GM21737 (cell line): ENCODE measurements at regions not wholly inside any gene's neighbourhood (a gene's known extent, or its start where the extent isn't known, plus 50 kb on each side); places are given as distances from the start of the nearest gene placed in this dataset.

Source experiments
- ATAC-seq: cut with Tn5 transposase; IDR thresholded peaks from one replicate; pipeline ENCODE4 v1.9.1; 2021; ENCODE audit warnings: mild to moderate bottlenecking, moderate library complexity; ENCODE audit not compliant: unreplicated experiment

- ATAC-seq, result no peak
Observed at GRCh38 chr2:60067006-60067405, 486.4 kb downstream of the BCL11A start.

DNA sequence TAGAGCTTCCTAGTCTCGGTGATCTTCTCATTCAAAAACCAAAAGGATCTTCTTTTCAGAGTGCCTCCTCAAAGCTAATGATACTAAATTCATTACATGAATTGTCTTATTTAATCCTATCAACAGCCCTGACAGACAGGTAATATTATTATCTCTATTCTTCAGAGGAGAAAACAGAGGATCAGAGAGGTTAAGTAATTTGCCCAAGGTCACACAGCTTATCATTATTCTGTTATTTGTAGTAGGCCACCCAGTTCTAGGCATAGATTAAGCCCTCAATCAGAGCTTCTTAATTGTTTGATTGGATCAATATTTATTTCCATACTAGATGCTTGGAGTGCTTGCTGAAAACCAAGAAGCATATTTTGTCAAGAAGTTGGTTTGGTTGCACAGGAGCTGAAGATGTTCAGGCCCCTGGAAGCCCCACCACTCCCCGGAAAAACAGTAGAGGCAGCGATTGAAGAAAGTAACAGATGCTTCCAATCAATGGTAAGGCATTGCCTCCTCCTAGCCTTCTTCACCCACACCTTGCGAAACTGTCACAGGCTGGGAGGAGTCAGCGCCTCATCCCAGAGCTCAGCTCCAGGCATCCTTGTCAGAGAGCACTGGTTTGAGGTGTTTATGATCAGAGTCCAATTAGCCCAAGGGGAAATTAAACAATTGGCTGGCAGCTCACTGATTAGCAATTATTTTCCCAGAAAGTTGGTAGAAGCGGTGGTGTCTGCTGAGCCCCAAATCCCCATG lies 487.2 kb downstream of the BCL11A start:
- ATAC-seq, result no peak

DNA sequence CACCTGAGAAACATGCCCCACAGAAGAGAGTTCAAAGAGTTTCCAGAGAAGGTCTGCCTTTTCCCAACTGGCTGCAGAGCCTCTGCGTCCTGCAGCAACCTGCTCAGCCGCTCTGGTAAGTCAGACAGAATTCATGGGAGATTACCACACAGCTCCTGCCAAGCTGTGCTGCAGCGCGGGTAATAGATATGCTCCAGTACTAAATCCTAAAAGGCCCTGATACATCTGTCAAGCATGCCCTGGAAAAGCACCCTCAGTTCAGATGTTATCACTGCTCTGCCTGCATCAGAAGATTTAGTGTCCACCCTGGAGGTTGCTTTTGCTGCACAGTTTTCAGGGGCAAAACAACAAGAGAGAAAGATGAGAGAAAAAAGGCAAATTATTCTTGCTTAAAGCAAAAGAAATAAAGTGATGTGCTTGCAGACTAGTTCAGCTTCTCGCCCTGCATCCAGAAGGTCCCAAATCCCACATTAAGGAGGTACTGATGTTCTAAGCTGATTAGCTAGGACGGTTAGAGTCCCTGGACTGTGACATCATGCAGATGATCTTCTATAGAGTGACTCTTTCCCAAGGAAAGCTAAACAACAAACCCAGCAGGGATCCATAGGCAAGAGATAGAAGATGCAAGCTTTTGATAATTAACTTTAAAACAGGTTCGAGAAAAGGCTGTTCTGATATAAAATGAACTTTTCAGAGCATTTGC lies 488.6 kb downstream of the BCL11A start:
- no peak for ATAC-seq

- ATAC-seq, result no peak
Observed at GRCh38 chr2:60058781-60059180, 494.7 kb downstream of the BCL11A start.

DNA sequence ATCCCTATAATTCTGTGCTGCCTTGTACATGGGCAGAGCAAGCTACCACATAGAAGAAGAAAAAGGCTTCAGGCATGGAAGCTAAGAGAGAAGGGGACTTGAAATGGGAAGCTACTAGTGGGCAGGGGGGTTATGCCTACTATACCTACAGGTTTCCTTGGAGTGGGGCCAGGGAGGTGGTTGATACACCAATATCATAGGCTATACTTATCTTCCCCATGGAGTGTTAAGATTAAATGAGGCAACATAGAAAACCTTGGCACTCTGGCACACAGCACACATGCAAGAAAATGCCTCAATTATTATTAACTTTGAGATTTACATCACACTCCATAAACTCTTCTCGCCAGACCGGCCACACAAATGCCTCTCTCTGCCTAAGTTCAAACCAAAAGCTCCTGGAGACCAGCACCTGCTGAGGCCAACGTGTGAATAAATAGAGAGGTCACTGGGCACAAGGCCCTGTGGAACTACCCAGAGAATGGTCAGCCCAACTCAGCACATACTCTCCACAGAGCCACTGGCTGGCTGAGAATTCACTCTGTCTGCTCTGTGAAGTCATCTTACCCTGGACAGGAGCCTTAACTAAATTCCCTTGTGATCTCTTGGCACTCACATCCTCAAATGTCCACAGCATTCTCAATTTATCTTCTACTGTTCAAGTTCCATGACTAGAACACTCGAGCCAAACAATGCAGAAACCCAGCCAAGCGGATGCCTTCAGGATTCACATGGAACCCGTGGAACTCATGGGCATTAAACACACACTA lies 498.7 kb downstream of the BCL11A start:
- ATAC-seq, result no peak

DNA sequence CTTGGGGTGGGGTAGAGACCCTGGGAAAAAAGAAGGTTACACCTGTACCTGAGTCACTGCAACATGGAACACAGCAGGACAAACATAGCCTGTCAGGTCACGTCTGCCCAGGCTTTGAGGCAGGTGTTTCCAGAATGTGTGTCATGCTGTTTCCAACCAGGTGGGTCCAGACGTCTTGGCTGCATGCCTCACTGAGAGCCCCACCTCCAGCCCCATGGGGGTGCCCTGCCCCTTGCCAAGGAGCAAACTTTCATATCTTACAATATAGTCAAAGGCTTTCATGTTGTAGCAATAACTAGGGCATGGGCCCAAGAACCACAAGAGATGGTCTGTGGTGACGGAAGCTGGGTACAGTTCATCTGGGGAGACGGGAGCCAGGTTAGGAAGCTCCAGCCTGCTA lies 499.7 kb downstream of the BCL11A start:
- ATAC-seq, result no peak

GRCh38 chr2:60052601-60053000 lies 500.9 kb downstream of the BCL11A start:
- no peak for ATAC-seq

- no peak for ATAC-seq
Observed at GRCh38 chr2:60051991-60052390, 501.5 kb downstream of the BCL11A start.

- no peak for ATAC-seq
Observed at GRCh38 chr2:60047944-60048525, 505.4 kb downstream of the BCL11A start.

DNA sequence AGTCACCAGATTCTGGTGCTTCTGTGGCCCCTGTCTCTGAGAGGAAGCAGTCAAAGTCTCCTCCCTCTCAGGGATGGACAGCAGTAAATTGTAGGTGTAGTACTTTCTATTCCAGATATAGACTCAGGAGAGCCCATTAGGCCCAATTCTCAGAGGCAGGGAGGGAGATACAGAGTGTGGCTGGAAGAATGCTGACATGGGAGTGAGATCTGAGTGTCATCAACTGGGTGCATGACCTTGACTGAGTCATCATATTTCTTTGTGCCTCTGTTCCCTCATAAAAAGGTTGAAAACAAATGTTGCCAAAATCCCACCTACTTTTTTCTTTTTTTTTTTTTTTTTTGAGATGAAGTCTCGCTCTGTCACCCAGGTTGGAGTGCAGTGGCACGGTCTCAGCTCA lies 506.1 kb downstream of the BCL11A start:
- no peak for ATAC-seq

DNA sequence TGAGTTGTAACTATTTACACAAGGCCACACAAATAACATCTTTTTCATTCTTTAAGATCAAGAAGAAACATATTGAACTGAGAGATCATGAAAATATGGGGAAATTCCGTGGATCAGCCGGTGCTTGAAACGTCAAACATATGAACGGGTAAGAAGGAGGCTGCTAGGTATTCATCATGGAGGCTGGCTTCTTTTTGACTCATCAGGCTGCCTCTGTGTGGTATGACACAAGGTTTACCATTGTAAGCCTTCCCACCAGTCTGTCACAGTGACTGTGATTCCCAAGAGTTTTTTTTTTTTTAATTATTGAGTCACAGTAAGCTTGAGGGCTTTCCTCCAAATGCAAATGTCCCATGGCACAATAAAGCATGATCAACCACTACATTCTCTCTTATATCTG lies 506.9 kb downstream of the BCL11A start:
- no peak for ATAC-seq

- ATAC-seq, result no peak
Observed at GRCh38 chr2:60045456-60045855, 508.0 kb downstream of the BCL11A start.

GRCh38 chr2:60044484-60044883 lies 509.0 kb downstream of the BCL11A start:
- no peak for ATAC-seq

GRCh38 chr2:60042023-60042422 lies 511.4 kb downstream of the BCL11A start:
- no peak for ATAC-seq

DNA sequence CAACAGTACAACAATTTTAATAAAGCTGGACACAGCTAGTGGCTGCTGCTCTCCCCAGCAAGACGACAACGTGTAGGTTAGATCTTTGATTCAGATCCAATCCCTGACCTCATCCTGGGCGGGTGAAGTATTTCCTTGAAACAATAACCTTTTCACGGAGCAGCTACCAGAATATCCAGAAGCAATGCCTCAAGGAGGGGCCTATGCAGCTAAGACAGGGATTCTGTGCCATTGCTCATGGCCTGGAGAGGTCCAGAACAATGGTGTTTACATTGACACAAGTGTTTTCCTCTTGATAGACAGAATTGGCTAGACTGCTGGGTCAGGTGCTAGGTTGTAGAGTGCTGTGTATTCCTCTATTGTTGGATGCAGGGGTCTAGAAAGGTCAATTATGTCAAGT lies 520.1 kb downstream of the BCL11A start:
- no peak for ATAC-seq

GRCh38 chr2:60029566-60029883 lies 523.9 kb downstream of the BCL11A start:
- no peak for ATAC-seq

DNA sequence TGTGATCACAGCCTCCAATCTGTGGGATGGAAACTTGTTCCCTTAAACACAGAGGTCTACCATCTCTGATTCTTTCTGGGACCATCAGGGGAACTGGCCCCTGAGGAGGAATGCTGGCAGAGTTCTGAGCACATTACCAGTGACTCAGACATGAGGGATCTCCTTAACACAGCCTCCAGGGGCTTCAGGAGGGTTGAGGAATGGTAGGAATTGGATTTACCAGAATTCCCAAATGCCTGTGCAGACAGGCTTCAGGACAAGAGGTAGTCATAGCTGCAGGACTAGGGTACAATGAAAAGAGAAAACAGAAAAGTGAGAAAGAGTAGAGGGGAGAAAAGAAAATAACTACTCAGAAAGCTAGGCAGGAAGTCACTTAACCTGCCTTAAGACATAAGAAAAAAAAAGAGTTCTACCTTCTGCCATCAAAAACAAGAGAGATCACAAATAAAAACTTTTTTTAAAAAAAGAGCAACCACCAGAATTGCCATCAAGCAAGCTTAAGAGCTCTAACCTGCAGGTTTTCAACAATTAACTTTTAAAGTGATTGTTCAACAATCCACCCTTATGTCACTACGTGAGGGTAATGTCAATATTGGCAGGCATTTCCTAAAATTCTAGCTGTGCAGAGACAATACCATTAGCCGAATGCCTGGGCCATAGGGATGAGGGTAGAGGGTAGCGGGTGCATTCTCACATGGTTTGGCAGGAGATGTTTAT lies 524.4 kb downstream of the BCL11A start:
- ATAC-seq, result no peak

DNA sequence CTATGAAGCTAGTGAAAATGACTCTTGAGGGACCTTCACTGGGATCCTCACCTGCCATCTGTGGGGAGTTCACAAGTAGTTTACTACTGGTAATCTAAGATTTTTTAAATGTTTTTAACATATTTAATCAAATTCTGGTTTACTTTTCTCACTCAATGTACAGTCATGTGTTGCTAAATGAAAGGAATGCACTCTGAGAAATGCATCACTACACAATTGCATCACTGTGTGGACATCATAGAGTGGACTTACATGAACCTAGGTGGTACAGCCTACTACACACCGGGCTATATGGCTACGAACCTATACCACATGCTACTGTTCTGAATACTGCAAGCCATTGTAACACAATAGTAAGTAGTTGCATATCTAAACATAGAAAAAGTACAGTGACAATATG lies 528.0 kb downstream of the BCL11A start:
- no peak for ATAC-seq

- no peak for ATAC-seq
Observed at GRCh38 chr2:60023256-60023985, 530.0 kb downstream of the BCL11A start.

GRCh38 chr2:60007671-60008070 lies 545.8 kb downstream of the BCL11A start:
- ATAC-seq, result no peak
